HTR-8/SVneo (cell line): ENCODE measurements at regions not wholly inside any gene's neighbourhood (a gene's known extent, or its start where the extent isn't known, plus 50 kb on each side); places are given as distances from the start of the nearest gene placed in this dataset.

Experiments
- DNase-seq: peaks from one replicate; pipeline ENCODE4 v3.0.0; 2011; ENCODE audit warnings: low spot score, mixed read lengths; ENCODE audit not compliant: insufficient read length
- FAIRE-seq: peaks from 2 replicates; lab custom pipeline; 2011; peaks lifted over from hg19 to GRCh38; lab: Jason Lieb, UNC

GRCh38 chr1:221849110-221849509 is 107.2 kb upstream of the DUSP10 start:
- DNase-seq (no peak), FAIRE-seq (no peak)

GRCh38 chr1:221847676-221848075 is 105.8 kb upstream of the DUSP10 start:
- DNase-seq (no peak), FAIRE-seq (no peak)

GRCh38 chr1:221845650-221846371 is 103.9 kb upstream of the DUSP10 start:
- DNase-seq (peak; percentile 15), FAIRE-seq (no peak)

GRCh38 chr1:221841983-221842335 is 100.1 kb upstream of the DUSP10 start:
- no peak for FAIRE-seq
- no peak for DNase-seq

- FAIRE-seq (no peak), DNase-seq (no peak)
Observed at GRCh38 chr1:221841251-221841982, 99.5 kb upstream of the DUSP10 start.

- FAIRE-seq (no peak), DNase-seq (no peak)
Observed at GRCh38 chr1:221840511-221841243, 98.8 kb upstream of the DUSP10 start.

- DNase-seq (peak; percentile 69), FAIRE-seq (no peak)
Observed at GRCh38 chr1:221839782-221840395, 98.0 kb upstream of the DUSP10 start.

- DNase-seq (no peak), FAIRE-seq (no peak)
Observed at GRCh38 chr1:221839321-221839720, 97.4 kb upstream of the DUSP10 start.

GRCh38 chr1:221837896-221838295 is 96.0 kb upstream of the DUSP10 start:
- DNase-seq, result no peak
- no peak for FAIRE-seq

- no peak for FAIRE-seq
- DNase-seq, result no peak
Observed at GRCh38 chr1:221834698-221835513, 93.0 kb upstream of the DUSP10 start.

GRCh38 chr1:221832617-221833016 is 90.7 kb upstream of the DUSP10 start:
- DNase-seq (no peak), FAIRE-seq (no peak)

- DNase-seq (no peak), FAIRE-seq (no peak)
Observed at GRCh38 chr1:221832151-221832550, 90.3 kb upstream of the DUSP10 start.

- no peak for FAIRE-seq
- DNase-seq, result peak; percentile 57
Observed at GRCh38 chr1:221829327-221830015, 87.6 kb upstream of the DUSP10 start.

- no peak for DNase-seq
- FAIRE-seq, result no peak
Observed at GRCh38 chr1:221827307-221827642, 85.4 kb upstream of the DUSP10 start.

GRCh38 chr1:221824909-221825308 is 83.0 kb upstream of the DUSP10 start:
- DNase-seq (no peak), FAIRE-seq (no peak)

GRCh38 chr1:221824025-221824424 is 82.1 kb upstream of the DUSP10 start:
- DNase-seq (no peak), FAIRE-seq (no peak)

- no peak for FAIRE-seq
- DNase-seq, result no peak
Observed at GRCh38 chr1:221823561-221823960, 81.7 kb upstream of the DUSP10 start.

- no peak for FAIRE-seq
- DNase-seq, result no peak
Observed at GRCh38 chr1:221823149-221823548, 81.3 kb upstream of the DUSP10 start.

- DNase-seq (no peak), FAIRE-seq (no peak)
Observed at GRCh38 chr1:221822591-221822990, 80.7 kb upstream of the DUSP10 start.
